ENCODE measurements at regions not wholly inside any gene's neighbourhood (a gene's known extent, or its start where the extent isn't known, plus 50 kb on each side); places are given as distances from the start of the nearest gene placed in this dataset.

DNA sequence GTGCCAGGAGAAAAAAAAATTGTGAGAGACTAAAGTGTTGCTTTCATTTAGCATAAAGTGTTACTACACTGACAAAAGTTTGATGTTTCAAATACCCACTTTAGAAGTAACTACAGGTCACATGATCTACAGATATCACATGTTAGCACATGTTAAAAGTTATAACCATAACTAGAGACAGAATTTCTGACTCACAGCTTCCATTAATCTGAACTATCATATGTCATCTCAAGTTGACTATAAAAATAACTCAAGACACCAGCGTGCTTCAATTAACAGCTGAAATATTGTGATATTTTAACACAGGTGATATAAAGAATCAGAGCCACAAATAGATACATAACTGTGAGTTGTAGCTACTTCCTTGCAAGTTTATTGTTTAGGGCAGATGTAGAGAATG is 591.5 kb upstream of the PITX2 start:
- TF ChIP-seq CTCF (IDR thresholded peaks at IDR 0.05; ENCODE audit: insufficient read depth, low read length, poor library complexity, severe bottlenecking), result no peak
- TF ChIP-seq EZH2phosphoT487 (conservative IDR thresholded peaks at IDR 0.05; ENCODE audit: low read length), result no peak
